Upper lobe of left lung (tissue), 4 donors: ENCODE measurements at regions not wholly inside any gene's neighbourhood (a gene's known extent, or its start where the extent isn't known, plus 50 kb on each side); places are given as distances from the start of the nearest gene placed in this dataset.

Experiments used
- EP300 ChIP-seq, 4 donors: sonication (generic); formaldehyde crosslinking; IDR thresholded peaks; one replicate each; pipeline ENCODE4 v1.5.1; 2017; ENCODE audit warnings: antibody characterized with exemption in 4 of 4, control low read depth in 2 of 4
- TF ChIP-seq, protein P1 (sequence below), 6 experiments: fragments of 450-650 bp in 4 of 6; fragments of 200-600 bp in 2 of 6; sonication (generic) in 2 of 6; IDR thresholded peaks; one replicate each; pipeline ENCODE4 v1.5.1; 2016 to 2019; ENCODE audit warnings: antibody characterized with exemption in 6 of 6

DNA sequence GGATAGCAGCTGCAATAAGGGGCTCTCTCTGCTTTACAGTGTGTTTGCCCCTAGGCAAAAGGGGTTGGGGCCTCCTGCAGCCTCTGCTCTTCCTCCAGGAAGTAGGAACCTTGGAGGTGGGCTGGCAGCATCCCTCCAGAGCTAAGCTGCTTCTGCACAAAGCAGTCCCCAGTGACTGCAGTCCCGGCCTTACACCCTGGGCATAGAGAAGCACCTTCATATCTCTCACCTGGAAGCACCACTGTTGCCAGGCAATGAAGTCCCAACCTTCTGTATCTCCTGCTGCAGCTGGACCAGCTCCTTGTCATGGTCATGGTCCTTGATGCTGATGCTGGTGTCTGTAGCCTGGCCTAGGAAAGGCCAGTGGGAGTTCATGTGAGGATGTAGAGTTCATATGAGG is 171.1 kb upstream of the TET2 start:
- TF ChIP-seq, protein P1, sequence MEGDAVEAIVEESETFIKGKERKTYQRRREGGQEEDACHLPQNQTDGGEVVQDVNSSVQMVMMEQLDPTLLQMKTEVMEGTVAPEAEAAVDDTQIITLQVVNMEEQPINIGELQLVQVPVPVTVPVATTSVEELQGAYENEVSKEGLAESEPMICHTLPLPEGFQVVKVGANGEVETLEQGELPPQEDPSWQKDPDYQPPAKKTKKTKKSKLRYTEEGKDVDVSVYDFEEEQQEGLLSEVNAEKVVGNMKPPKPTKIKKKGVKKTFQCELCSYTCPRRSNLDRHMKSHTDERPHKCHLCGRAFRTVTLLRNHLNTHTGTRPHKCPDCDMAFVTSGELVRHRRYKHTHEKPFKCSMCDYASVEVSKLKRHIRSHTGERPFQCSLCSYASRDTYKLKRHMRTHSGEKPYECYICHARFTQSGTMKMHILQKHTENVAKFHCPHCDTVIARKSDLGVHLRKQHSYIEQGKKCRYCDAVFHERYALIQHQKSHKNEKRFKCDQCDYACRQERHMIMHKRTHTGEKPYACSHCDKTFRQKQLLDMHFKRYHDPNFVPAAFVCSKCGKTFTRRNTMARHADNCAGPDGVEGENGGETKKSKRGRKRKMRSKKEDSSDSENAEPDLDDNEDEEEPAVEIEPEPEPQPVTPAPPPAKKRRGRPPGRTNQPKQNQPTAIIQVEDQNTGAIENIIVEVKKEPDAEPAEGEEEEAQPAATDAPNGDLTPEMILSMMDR (IDR thresholded peaks at IDR 0.05): no peak
- no peak for TF ChIP-seq EP300 (IDR thresholded peaks at IDR 0.05)
